SK-N-SH (cell line): ENCODE measurements at regions not wholly inside any gene's neighbourhood (a gene's known extent, or its start where the extent isn't known, plus 50 kb on each side); places are given as distances from the start of the nearest gene placed in this dataset.

Experiments
- CTCF ChIA-PET: fragments of 300-600, 350-600 bp; formaldehyde crosslinking; extraction: SDS; loops from one replicate; lab custom pipeline; 2021; lab: Yijun Ruan, JAX
- POLR2A ChIA-PET: fragments of 350-600 bp; sonication (Branson Sonifier 250); formaldehyde crosslinking; extraction: SDS; loops from one replicate; lab custom pipeline; 2020; ENCODE audit warnings: antibody characterized with exemption, inconsistent platforms; lab: Yijun Ruan, JAX
- DNase-seq: peaks from one replicate; pipeline ENCODE4 v3.0.0; 2012
- H2AFZ ChIP-seq: fragments of 200-600 bp; sonication (generic); 2 replicates; pipeline ENCODE4 v1.8.1; 2016; ENCODE audit warnings: antibody characterized with exemption, mild to moderate bottlenecking, low read depth
- H3F3A ChIP-seq: fragments of 200-600 bp; sonication (generic); replicated peaks from 2 replicates; pipeline ENCODE3; 2016; ENCODE audit warnings: antibody characterized with exemption, mild to moderate bottlenecking; ENCODE audit not compliant: insufficient read depth
- H3K27ac ChIP-seq, 2 experiments: fragments of 200-500 bp in 1 of 2; fragments of 200-600 bp in 1 of 2; sonication (Bioruptor generic) in 1 of 2; sonication (generic), shearing (Covaris generic) in 1 of 2; 2 replicates each; pipeline versions ENCODE4 v1.5.1 to v1.6.1; 2014 to 2016; ENCODE audit warnings: low read depth in 2 of 2, inconsistent platforms in 1 of 2, low read length in 1 of 2, mild to moderate bottlenecking in 1 of 2, mixed read lengths in 1 of 2
- H3K27me3 ChIP-seq: fragments of 200-600 bp; sonication (generic), shearing (Covaris generic); 2 replicates; pipeline ENCODE4 v1.6.1; 2016; ENCODE audit warnings: mixed run types; ENCODE audit not compliant: insufficient read depth
- H3K36me3 ChIP-seq, 2 experiments: fragments of 200-500 bp in 1 of 2; fragments of 200-600 bp in 1 of 2; sonication (Bioruptor generic) in 1 of 2; sonication (generic) in 1 of 2; replicated peaks in 1 of 2; 2 replicates each; pipeline versions ENCODE3 to v1.5.1; 2014 to 2016; ENCODE audit warnings: low read length in 1 of 2, mild to moderate bottlenecking in 1 of 2; ENCODE audit not compliant: insufficient read depth in 2 of 2, control insufficient read depth in 1 of 2
- H3K4me1 ChIP-seq, 2 experiments: fragments of 200-500 bp in 1 of 2; fragments of 200-600 bp in 1 of 2; sonication (Bioruptor generic) in 1 of 2; sonication (generic), shearing (Covaris generic) in 1 of 2; 2 replicates each; pipeline versions ENCODE4 v1.5.1 to v1.6.1; 2014 to 2016; ENCODE audit warnings: low read depth in 1 of 2, low read length in 1 of 2, mixed run types in 1 of 2; ENCODE audit not compliant: insufficient read depth in 2 of 2, control insufficient read depth in 1 of 2
- H3K4me2 ChIP-seq: fragments of 200-600 bp; sonication (generic), shearing (Covaris generic); 2 replicates; pipeline ENCODE4 v1.6.1; 2017; ENCODE audit warnings: mixed run types
- H3K4me3 ChIP-seq, 2 experiments: fragments of 200-500 bp in 1 of 2; fragments of 200-600 bp in 1 of 2; sonication (Bioruptor generic) in 1 of 2; sonication (generic), shearing (Covaris generic) in 1 of 2; 2 replicates each; pipeline versions ENCODE4 v1.5.1 to v1.8.1; 2014 to 2016; ENCODE audit warnings: low read depth in 2 of 2, inconsistent platforms in 1 of 2, low read length in 1 of 2, mild to moderate bottlenecking in 1 of 2, mixed read lengths in 1 of 2, moderate library complexity in 1 of 2
- H3K79me2 ChIP-seq: fragments of 200-600 bp; sonication (generic); 2 replicates; pipeline ENCODE4 v1.8.1; 2017; ENCODE audit warnings: mild to moderate bottlenecking; ENCODE audit not compliant: insufficient read depth
- H3K9ac ChIP-seq: fragments of 200-600 bp; sonication (generic); 2 replicates; pipeline ENCODE4 v1.6.1; 2017; ENCODE audit warnings: mixed run types
- H3K9me2 ChIP-seq: fragments of 200-600 bp; sonication (generic); 2 replicates; pipeline ENCODE4 v1.6.1; 2017; ENCODE audit warnings: mixed run types
- H3K9me3 ChIP-seq: fragments of 200-600 bp; sonication (generic); 2 replicates; pipeline ENCODE4 v1.6.1; 2017; ENCODE audit warnings: mixed run types, mild to moderate bottlenecking, moderate library complexity
- H4K20me1 ChIP-seq: fragments of 200-600 bp; sonication (generic); 2 replicates; pipeline ENCODE4 v1.6.1; 2017; ENCODE audit warnings: mild to moderate bottlenecking, mixed run types; ENCODE audit not compliant: insufficient read depth
- CHD2 ChIP-seq: fragments of 150-350 bp; IDR thresholded peaks from 2 replicates; pipeline ENCODE4 v1.6.1; 2018; ENCODE audit warnings: low read length; ENCODE audit not compliant: partially characterized antibody
- ELF1 ChIP-seq: IDR thresholded peaks from 2 replicates; pipeline ENCODE4 v1.4.0; 2012
- EP300 ChIP-seq, 2 experiments: IDR thresholded peaks; 2 replicates each; pipeline versions ENCODE4 v1.4.0 to v1.6.1; 2012; ENCODE audit warnings: borderline replicate concordance in 1 of 2, low read depth in 1 of 2, low read length in 1 of 2
- EZH2phosphoT487 ChIP-seq: fragments of 200-600 bp; sonication (generic); IDR thresholded peaks from 2 replicates; pipeline ENCODE4 v1.6.1; 2017; ENCODE audit warnings: low read depth, mixed run types, mild to moderate bottlenecking, antibody characterized with exemption, moderate library complexity, borderline replicate concordance
- FOXM1 ChIP-seq: IDR thresholded peaks from 2 replicates; pipeline ENCODE4 v1.4.0; 2012; ENCODE audit warnings: low read depth, mild to moderate bottlenecking
- GATA2 ChIP-seq: sonication (generic); formaldehyde crosslinking; IDR thresholded peaks from 2 replicates; pipeline ENCODE4 v1.5.0; 2020; ENCODE audit warnings: mild to moderate bottlenecking, missing genetic modification reagents
- JUND ChIP-seq: IDR thresholded peaks from 2 replicates; pipeline ENCODE4 v1.4.0; 2012
- MEF2A ChIP-seq: IDR thresholded peaks from 2 replicates; pipeline ENCODE4 v1.4.0; 2012; ENCODE audit warnings: low read depth, borderline replicate concordance
- NRF1 ChIP-seq: IDR thresholded peaks from 2 replicates; pipeline ENCODE4 v1.6.1; 2012; ENCODE audit warnings: low read depth, mild to moderate bottlenecking, low read length
- POLR2AphosphoS5 ChIP-seq: IDR thresholded peaks from 2 replicates; pipeline ENCODE4 v1.6.1; 2012; ENCODE audit warnings: low read depth, low read length
- RFX5 ChIP-seq: IDR thresholded peaks from 2 replicates; pipeline ENCODE4 v1.6.1; 2012; ENCODE audit warnings: mild to moderate bottlenecking, improper control_type of control experiment, low read length
- SIN3A ChIP-seq: IDR thresholded peaks from 2 replicates; pipeline ENCODE4 v1.6.1; 2012; ENCODE audit warnings: low read depth, mild to moderate bottlenecking, low read length, moderate library complexity, borderline replicate concordance
- TEAD4 ChIP-seq: IDR thresholded peaks from 2 replicates; pipeline ENCODE4 v1.4.0; 2012; ENCODE audit warnings: mild to moderate bottlenecking, borderline replicate concordance; ENCODE audit not compliant: insufficient read depth
- YY1 ChIP-seq: IDR thresholded peaks from 2 replicates; pipeline ENCODE4 v1.4.0; 2012; ENCODE audit warnings: low read depth, mild to moderate bottlenecking
- WGBS: methylation state at CpG from one replicate; pipeline ENCODE4 v1.1.6; 2017; ENCODE audit warnings: low lambda C conversion rate; 5-methylcytosine and 5-hydroxymethylcytosine counted together
- TF ChIP-seq, protein P1 (sequence below): IDR thresholded peaks from 2 replicates; pipeline ENCODE4 v1.4.0; 2012; ENCODE audit warnings: low read depth, borderline replicate concordance
- TF ChIP-seq, protein P2 (sequence below): IDR thresholded peaks from 2 replicates; pipeline ENCODE4 v1.4.0; 2012; ENCODE audit warnings: low read depth, borderline replicate concordance
- TF ChIP-seq, protein P3 (sequence below): IDR thresholded peaks from 2 replicates; pipeline ENCODE4 v1.4.0; 2012; ENCODE audit warnings: low read depth
- TF ChIP-seq, protein P4 (sequence below): IDR thresholded peaks from 2 replicates; pipeline ENCODE4; 2012

DNA sequence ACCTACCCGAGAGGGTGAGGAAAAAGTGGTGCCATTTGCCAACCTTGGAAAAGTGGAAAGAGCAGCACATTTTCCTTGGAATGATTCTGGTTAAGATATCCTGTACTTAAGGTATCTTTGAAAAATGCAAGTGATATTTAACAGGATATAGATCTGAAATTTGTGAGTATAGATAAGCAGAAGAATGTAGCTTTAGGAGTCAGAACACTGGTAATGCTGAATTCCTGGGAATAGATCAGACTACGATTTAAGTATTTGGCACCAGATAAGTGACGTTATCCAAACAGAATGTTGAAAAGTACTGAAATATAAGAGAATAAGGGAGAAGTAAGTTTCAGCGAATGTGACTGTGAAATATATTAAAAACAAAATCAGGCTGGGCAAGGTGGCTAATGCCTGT, 210.1 kb downstream of the PCDH7 start:
- TF ChIP-seq, protein P1, sequence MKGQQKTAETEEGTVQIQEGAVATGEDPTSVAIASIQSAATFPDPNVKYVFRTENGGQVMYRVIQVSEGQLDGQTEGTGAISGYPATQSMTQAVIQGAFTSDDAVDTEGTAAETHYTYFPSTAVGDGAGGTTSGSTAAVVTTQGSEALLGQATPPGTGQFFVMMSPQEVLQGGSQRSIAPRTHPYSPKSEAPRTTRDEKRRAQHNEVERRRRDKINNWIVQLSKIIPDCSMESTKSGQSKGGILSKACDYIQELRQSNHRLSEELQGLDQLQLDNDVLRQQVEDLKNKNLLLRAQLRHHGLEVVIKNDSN: no peak
- TF ChIP-seq ELF1 (no peak), GATA2 (CRISPR knock-in tag) (no peak), NRF1 (no peak), TEAD4 (no peak), EZH2phosphoT487 (no peak), EP300 (IDR thresholded peaks at IDR 0.05; ENCODE audit: borderline replicate concordance in 1 of 2, low read depth in 1 of 2, low read length in 1 of 2) (no peak), RFX5 (no peak), JUND (no peak), YY1 (no peak), POLR2AphosphoS5 (no peak), FOXM1 (no peak), CHD2 (no peak), SIN3A (no peak), MEF2A (no peak)
- TF ChIP-seq, protein P2, sequence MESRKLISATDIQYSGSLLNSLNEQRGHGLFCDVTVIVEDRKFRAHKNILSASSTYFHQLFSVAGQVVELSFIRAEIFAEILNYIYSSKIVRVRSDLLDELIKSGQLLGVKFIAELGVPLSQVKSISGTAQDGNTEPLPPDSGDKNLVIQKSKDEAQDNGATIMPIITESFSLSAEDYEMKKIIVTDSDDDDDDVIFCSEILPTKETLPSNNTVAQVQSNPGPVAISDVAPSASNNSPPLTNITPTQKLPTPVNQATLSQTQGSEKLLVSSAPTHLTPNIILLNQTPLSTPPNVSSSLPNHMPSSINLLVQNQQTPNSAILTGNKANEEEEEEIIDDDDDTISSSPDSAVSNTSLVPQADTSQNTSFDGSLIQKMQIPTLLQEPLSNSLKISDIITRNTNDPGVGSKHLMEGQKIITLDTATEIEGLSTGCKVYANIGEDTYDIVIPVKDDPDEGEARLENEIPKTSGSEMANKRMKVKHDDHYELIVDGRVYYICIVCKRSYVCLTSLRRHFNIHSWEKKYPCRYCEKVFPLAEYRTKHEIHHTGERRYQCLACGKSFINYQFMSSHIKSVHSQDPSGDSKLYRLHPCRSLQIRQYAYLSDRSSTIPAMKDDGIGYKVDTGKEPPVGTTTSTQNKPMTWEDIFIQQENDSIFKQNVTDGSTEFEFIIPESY: no peak
- TF ChIP-seq, protein P3, sequence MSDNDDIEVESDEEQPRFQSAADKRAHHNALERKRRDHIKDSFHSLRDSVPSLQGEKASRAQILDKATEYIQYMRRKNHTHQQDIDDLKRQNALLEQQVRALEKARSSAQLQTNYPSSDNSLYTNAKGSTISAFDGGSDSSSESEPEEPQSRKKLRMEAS: no peak
- TF ChIP-seq, protein P4, sequence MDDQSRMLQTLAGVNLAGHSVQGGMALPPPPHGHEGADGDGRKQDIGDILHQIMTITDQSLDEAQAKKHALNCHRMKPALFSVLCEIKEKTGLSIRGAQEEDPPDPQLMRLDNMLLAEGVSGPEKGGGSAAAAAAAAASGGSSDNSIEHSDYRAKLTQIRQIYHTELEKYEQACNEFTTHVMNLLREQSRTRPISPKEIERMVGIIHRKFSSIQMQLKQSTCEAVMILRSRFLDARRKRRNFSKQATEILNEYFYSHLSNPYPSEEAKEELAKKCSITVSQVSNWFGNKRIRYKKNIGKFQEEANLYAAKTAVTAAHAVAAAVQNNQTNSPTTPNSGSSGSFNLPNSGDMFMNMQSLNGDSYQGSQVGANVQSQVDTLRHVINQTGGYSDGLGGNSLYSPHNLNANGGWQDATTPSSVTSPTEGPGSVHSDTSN: no peak
- TF ChIP-seq, all 33 proteins: peak for 0
- no peak for DNase-seq
- no peak overlapping the region for H3K4me3 ChIP-seq
- 67% methylated on average over 4 of the region's 4 CpGs for WGBS
- H4K20me1 ChIP-seq: no peaks in the 10 kb centered on the region
- H3K9ac ChIP-seq: no peak overlapping the region
- ChIA-PET POLR2A (no interaction called here), CTCF (no interaction called here)
- H3K79me2 ChIP-seq: no peaks in the 10 kb centered on the region
- no peaks in the 10 kb centered on the region; a peak in 1 of 4 replicates for H3K4me1 ChIP-seq
- no peak overlapping the region for H3K4me2 ChIP-seq
- no peaks in the 10 kb centered on the region for H3K36me3 ChIP-seq
- H3K27me3 ChIP-seq: no peaks in the 10 kb centered on the region
- no peak overlapping the region for H3K27ac ChIP-seq
- no peaks in the 10 kb centered on the region for H3K9me2 ChIP-seq
- no peak overlapping the region for H2AFZ ChIP-seq
- no peaks in the 10 kb centered on the region for H3K9me3 ChIP-seq
- H3F3A ChIP-seq: no peaks in the 10 kb centered on the region
